GM23338 (cell line): ENCODE measurements at regions not wholly inside any gene's neighbourhood (a gene's known extent, or its start where the extent isn't known, plus 50 kb on each side); places are given as distances from the start of the nearest gene placed in this dataset.

ENCODE experiments used
- ATAC-seq: fragments of 200-7000 bp; cut with Tn5 transposase; 3 replicates; pipeline ENCODE4 v1.9.1; 2020
- DNase-seq: peaks from one replicate; pipeline ENCODE4 v3.0.0-alpha.2; 2015; ENCODE audit warnings: low spot score
- H2AFZ ChIP-seq: fragments of 200-600 bp; sonication (generic); 2 replicates; pipeline ENCODE4 v1.8.0; 2016; ENCODE audit warnings: antibody characterized with exemption, mild to moderate bottlenecking, moderate library complexity
- H3F3A ChIP-seq: fragments of 200-600 bp; sonication (generic); replicated peaks from 2 replicates; pipeline ENCODE4 v1.8.0; 2017; ENCODE audit warnings: antibody characterized with exemption, mixed run types, low read depth
- H3K27ac ChIP-seq: fragments of 200-600 bp; sonication (generic); 2 replicates; pipeline ENCODE4 v1.6.1; 2016; ENCODE audit warnings: low read depth
- H3K27me3 ChIP-seq: fragments of 200-600 bp; sonication (generic); 2 replicates; pipeline ENCODE4 v1.8.0; 2016; ENCODE audit warnings: mild to moderate bottlenecking, mixed run types, moderate library complexity; ENCODE audit not compliant: insufficient read depth
- H3K36me3 ChIP-seq: fragments of 200-600 bp; sonication (generic); 2 replicates; pipeline ENCODE4 v1.8.0; 2016; ENCODE audit warnings: mild to moderate bottlenecking; ENCODE audit not compliant: insufficient read depth
- H3K4me1 ChIP-seq: fragments of 200-600 bp; sonication (generic); 2 replicates; pipeline ENCODE4 v1.8.0; 2016; ENCODE audit warnings: mild to moderate bottlenecking, moderate library complexity; ENCODE audit not compliant: insufficient read depth
- H3K4me2 ChIP-seq: fragments of 200-600 bp; sonication (generic); 2 replicates; pipeline ENCODE4 v1.7.1; 2017; ENCODE audit warnings: mixed run types
- H3K4me3 ChIP-seq: fragments of 200-600 bp; sonication (generic); 2 replicates; pipeline ENCODE4 v1.6.1; 2016; ENCODE audit warnings: mixed run types
- H3K79me2 ChIP-seq: fragments of 200-600 bp; sonication (generic); replicated peaks from 2 replicates; pipeline ENCODE4 v1.8.0; 2017; ENCODE audit warnings: mild to moderate bottlenecking; ENCODE audit not compliant: insufficient read depth
- H3K9me2 ChIP-seq: fragments of 200-600 bp; sonication (generic); 2 replicates; pipeline ENCODE4 v1.8.0; 2017; ENCODE audit not compliant: insufficient read depth
- H4K20me1 ChIP-seq: fragments of 200-600 bp; sonication (generic); replicated peaks from 2 replicates; pipeline ENCODE4 v1.8.0; 2017; ENCODE audit warnings: mild to moderate bottlenecking; ENCODE audit not compliant: insufficient read depth
- H3K27ac Mint-ChIP-seq: 2 replicates; pipeline ENCODE4 v1.8.0; 2020; ENCODE audit warnings: inconsistent platforms, mild to moderate bottlenecking, moderate library complexity, mixed read lengths
- H3K27me3 Mint-ChIP-seq: 3 replicates; pipeline ENCODE4 v1.8.0; 2022; ENCODE audit warnings: low read depth, mild to moderate bottlenecking, moderate library complexity, mixed read lengths, inconsistent platforms; ENCODE audit not compliant: insufficient read depth, poor library complexity
- H3K36me3 Mint-ChIP-seq: 3 replicates; pipeline ENCODE4 v1.8.0; 2021; ENCODE audit warnings: low read depth, mild to moderate bottlenecking, inconsistent platforms, moderate library complexity, mixed read lengths
- H3K4me1 Mint-ChIP-seq: 3 replicates; pipeline ENCODE4 v1.8.0; 2020; ENCODE audit warnings: mild to moderate bottlenecking, inconsistent platforms, mixed read lengths
- H3K4me3 Mint-ChIP-seq: 3 replicates; pipeline ENCODE4 v1.8.0; 2021; ENCODE audit warnings: moderate library complexity, mild to moderate bottlenecking, inconsistent platforms, mixed read lengths
- H3K9me3 Mint-ChIP-seq: 3 replicates; pipeline ENCODE4 v1.8.0; 2020; ENCODE audit warnings: moderate library complexity, mild to moderate bottlenecking, inconsistent platforms, mixed read lengths
- CREB1 ChIP-seq: fragments of 250-450 bp; sonication (Bioruptor Pico); IDR thresholded peaks from 2 replicates; pipeline ENCODE4 v1.5.0; 2020; ENCODE audit warnings: low read depth, mild to moderate bottlenecking, moderate library complexity
- CTCF ChIP-seq, 2 experiments: fragments of 200-600 bp in 1 of 2; sonication (generic) in 1 of 2; conservative IDR thresholded peaks; 2 replicates each; pipeline versions ENCODE4 v1.5.1 to v1.6.1; 2016 to 2017; ENCODE audit warnings: antibody characterized with exemption in 2 of 2, low read depth in 2 of 2, mild to moderate bottlenecking in 2 of 2, moderate library complexity in 1 of 2
- ETS1 ChIP-seq: IDR thresholded peaks from 2 replicates; pipeline ENCODE4 v1.6.1; 2016; ENCODE audit warnings: antibody characterized with exemption
- EZH2 ChIP-seq: fragments of 200-600 bp; sonication (generic); IDR thresholded peaks from one replicate; pipeline ENCODE4 v1.8.0; 2017; ENCODE audit warnings: antibody characterized with exemption, mild to moderate bottlenecking, low read depth; ENCODE audit not compliant: unreplicated experiment
- EZH2phosphoT487 ChIP-seq: fragments of 200-600 bp; sonication (generic); IDR thresholded peaks from one replicate; pipeline ENCODE4 v1.8.1; 2018; ENCODE audit warnings: antibody characterized with exemption; ENCODE audit not compliant: unreplicated experiment
- JUNB ChIP-seq: IDR thresholded peaks from one replicate; pipeline ENCODE4 v1.6.1; 2016; ENCODE audit warnings: antibody characterized with exemption; ENCODE audit not compliant: unreplicated experiment
- NANOG ChIP-seq: IDR thresholded peaks from 2 replicates; pipeline ENCODE4 v1.6.1; 2016; ENCODE audit warnings: antibody characterized with exemption, borderline replicate concordance
- POLR2AphosphoS5 ChIP-seq: IDR thresholded peaks from 2 replicates; pipeline ENCODE4 v1.6.1; 2016; ENCODE audit warnings: antibody characterized with exemption, low read depth
- REST ChIP-seq: IDR thresholded peaks from one replicate; pipeline ENCODE4 v1.6.1; 2018; ENCODE audit warnings: antibody characterized with exemption; ENCODE audit not compliant: unreplicated experiment
- STAT1 ChIP-seq: IDR thresholded peaks from one replicate; pipeline ENCODE4 v1.6.1; 2016; ENCODE audit warnings: antibody characterized with exemption; ENCODE audit not compliant: unreplicated experiment
- ZNF114 ChIP-seq: fragments of 250-450 bp; sonication (Bioruptor Pico); IDR thresholded peaks from 2 replicates; pipeline ENCODE4 v1.5.0; 2020; ENCODE audit warnings: mild to moderate bottlenecking, moderate library complexity
- ZNF331 ChIP-seq: fragments of 250-450 bp; sonication (Bioruptor Pico); IDR thresholded peaks from 2 replicates; pipeline ENCODE4 v1.5.0; 2020; ENCODE audit warnings: low read depth, mild to moderate bottlenecking, moderate library complexity
- ZNF462 ChIP-seq: fragments of 250-450 bp; sonication (Bioruptor Pico); IDR thresholded peaks from 2 replicates; pipeline ENCODE4 v1.5.0; 2020; ENCODE audit warnings: mild to moderate bottlenecking, moderate library complexity

- TF ChIP-seq POLR2AphosphoS5 (no peak), REST (no peak), STAT1 (no peak), EZH2 (no peak), ZNF331 (CRISPR knock-in tag) (no peak), ETS1 (no peak), EZH2phosphoT487 (no peak), JUNB (no peak), CTCF (conservative IDR thresholded peaks at IDR 0.05; ENCODE audit: low read depth in 2 of 2) (no peak), ZNF114 (CRISPR knock-in tag) (no peak), NANOG (no peak), CREB1 (CRISPR knock-in tag) (no peak), ZNF462 (CRISPR knock-in tag) (no peak)
- H3K27me3 ChIP-seq, result no peaks in the 10 kb centered on the region
- no peaks in the 10 kb centered on the region for H3K79me2 ChIP-seq
- ATAC-seq, result no peak
- Mint-ChIP-seq H3K4me1 (no peaks in the 10 kb centered on the region), H3K9me3 (no peaks in the 10 kb centered on the region), H3K4me3 (no peak overlapping the region), H3K27me3 (no peaks in the 10 kb centered on the region), H3K27ac (no peak overlapping the region), H3K36me3 (no peaks in the 10 kb centered on the region)
- no peak for DNase-seq
- no peaks in the 10 kb centered on the region for H3K36me3 ChIP-seq
- H3F3A ChIP-seq, result no peaks in the 10 kb centered on the region
- H3K4me1 ChIP-seq, result no peaks in the 10 kb centered on the region
- H3K4me2 ChIP-seq, result no peak overlapping the region
- no peak overlapping the region for H2AFZ ChIP-seq
- H3K4me3 ChIP-seq, result no peak overlapping the region
- no peaks in the 10 kb centered on the region for H3K9me2 ChIP-seq
- no peak overlapping the region for H3K27ac ChIP-seq
- no peaks in the 10 kb centered on the region for H4K20me1 ChIP-seq
Measured at GRCh38 chr1:82944822-82945221, 1054.1 kb downstream of the TTLL7 start.
